HG03175 (cell line): ENCODE measurements at regions not wholly inside any gene's neighbourhood (a gene's known extent, or its start where the extent isn't known, plus 50 kb on each side); places are given as distances from the start of the nearest gene placed in this dataset.

Source experiments
- ATAC-seq: cut with Tn5 transposase; IDR thresholded peaks from one replicate; pipeline ENCODE4 v1.9.1; 2021; ENCODE audit warnings: mild to moderate bottlenecking, moderate library complexity; ENCODE audit not compliant: unreplicated experiment

DNA sequence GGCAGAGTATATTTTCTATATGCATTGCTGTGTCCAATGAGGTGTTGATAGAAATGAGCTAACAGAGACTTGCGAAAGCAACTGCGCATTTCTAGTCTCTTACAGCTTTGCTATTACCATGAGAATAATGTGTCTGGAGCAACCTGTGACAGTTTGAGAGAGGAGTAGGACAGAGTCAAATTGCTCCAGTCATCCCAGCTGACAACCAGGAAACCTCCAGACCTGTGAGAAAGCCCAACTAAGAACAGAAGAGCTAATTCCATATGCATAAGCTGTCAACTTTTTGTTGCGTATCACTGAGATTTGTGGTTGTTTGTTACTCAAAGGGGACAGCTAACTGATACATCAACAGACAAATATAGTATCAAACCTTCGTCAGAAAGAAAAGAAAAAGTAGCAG is 354.1 kb upstream of the LRRC7 start:
- no peak for ATAC-seq

- ATAC-seq = no peak
Observed at GRCh38 chr1:69215883-69216282, 351.8 kb upstream of the LRRC7 start.

GRCh38 chr1:69220672-69221071 is 347.1 kb upstream of the LRRC7 start:
- ATAC-seq = no peak

DNA sequence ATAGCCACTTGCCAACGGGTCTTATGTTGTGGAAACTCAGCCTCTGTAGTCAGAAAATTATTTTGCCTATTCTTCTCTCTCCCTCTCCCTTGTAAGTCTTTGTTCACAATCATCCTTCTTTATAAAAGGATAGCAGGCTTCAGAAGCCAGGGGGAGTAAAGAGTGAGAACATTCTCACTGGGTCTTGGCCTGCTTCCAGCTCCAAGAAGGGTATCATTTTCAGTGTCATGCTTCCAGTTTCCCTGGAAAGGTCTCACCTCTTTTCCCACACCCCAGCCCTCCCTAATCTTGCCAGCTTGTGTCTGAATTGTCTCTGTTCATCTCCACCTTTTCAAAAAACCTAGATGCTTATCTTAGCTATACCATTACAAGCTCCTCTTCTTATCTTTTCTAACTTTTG is 346.2 kb upstream of the LRRC7 start:
- no peak for ATAC-seq

- no peak for ATAC-seq
Observed at GRCh38 chr1:69223156-69223555, 344.6 kb upstream of the LRRC7 start.

DNA sequence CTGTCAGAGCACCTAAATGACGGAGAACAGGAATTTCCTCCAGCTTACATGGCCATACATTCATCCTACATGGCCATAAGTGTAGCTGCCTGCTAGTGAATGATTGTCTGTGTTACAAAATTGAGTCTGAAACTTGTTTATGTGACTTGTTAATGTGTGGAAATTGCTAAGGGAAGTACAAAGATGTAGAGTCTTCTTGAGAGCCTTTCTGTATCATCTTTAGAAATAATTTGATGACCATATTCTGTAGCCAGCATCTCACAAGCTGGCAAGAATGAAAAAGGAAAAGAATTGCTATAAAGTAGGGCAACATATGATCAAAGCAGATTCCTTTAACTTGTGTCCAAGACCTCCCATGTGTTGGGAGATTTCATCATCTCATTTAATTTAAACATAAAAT is 339.2 kb upstream of the LRRC7 start:
- ATAC-seq = no peak

DNA sequence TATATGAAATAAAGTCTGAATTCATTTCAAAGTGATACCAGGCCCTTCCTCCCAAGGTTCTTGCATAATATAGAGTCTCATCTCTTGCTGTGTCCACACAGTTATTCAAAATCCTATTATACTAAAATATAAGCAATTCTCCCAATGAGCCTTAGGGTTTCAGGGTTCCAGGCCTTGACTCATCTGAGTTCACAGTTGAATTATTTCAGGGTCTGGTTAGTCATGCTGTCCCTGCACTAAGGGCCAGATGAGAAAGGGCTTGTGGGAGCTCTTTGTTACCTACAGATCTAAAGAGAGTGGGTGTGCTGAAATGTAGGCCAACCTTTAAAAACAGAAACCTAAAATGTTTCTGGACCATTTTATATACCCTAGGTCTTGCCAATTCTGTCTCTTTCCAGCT is 337.5 kb upstream of the LRRC7 start:
- no peak for ATAC-seq

DNA sequence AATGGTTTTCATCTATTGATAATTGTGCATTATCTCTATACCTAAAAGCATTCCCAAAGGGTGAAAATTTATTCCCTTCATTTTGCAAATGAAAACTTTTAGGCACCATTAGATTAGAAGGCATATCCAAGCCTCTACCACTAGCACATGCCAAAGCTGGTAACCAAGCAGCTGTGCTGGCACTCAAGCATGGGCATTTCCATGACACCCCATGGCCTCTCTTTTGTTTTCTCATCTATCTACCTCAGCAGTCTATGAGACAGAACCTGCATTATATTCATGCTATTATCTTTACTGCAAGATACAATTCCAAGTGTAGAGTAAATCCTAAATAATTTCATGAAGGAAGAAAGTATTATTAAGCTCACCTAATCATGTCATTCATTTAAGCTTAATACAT is 334.3 kb upstream of the LRRC7 start:
- no peak for ATAC-seq

DNA sequence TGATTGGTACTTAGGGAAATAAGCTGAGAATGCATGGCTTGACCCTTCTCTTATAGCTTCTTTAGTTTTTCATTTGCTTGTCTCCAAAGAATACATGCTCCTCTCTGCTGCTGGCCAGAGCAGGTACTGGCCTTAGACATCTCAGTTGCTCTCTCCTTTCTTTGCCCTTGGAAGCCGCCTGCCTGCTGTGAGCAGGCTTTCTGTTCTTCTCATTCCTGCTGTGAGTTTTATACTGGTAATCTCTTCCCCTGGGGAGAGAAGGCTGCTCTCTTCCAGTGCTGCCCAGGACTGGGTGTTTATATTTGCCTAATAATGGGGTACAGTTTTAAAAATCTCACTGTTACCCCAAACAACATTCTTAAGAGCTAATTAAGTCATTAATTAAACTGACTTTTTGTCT is 323.5 kb upstream of the LRRC7 start:
- no peak for ATAC-seq

- no peak for ATAC-seq
Observed at GRCh38 chr1:69246109-69246508, 321.6 kb upstream of the LRRC7 start.

GRCh38 chr1:69246710-69247109 is 321.0 kb upstream of the LRRC7 start:
- ATAC-seq = no peak

DNA sequence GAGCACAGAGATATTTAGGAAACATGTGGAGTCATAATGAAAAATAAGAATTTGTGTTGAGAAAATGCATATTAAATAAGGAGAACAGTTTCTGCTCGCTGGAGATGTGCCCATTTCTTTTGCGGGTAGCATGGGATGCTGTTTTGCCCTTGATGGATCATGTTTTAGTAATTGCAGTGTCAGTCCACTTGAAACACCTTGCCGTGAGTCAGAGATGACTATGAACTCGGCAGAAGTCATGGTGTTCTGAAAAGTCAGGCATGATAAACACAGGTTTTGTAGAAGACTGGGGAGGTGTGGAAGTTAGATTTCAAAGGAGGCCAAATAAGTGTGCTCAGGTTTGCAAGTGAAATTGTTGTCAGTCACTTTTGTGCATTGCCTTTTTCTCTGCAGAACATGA is 315.0 kb upstream of the LRRC7 start:
- ATAC-seq = no peak

- no peak for ATAC-seq
Observed at GRCh38 chr1:69256036-69256435, 311.7 kb upstream of the LRRC7 start.

DNA sequence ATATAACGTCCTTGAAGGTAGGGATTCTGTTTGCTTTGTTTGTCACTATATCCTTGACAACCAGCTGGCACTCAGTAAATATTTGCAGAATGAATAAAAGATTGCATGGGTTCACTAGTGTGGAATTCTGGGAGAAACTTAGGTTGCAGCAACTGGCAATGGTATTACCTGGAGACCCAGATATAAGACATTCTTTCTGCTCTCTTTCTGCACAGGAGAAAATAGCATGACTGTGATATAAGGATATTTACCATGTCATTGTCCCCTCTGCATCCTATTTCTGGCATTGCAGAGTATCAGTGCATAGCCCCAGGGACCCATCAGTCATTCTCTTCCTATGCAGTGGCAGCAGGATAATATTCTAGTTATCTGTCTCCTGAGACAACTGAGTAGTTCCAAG is 308.9 kb upstream of the LRRC7 start:
- no peak for ATAC-seq

DNA sequence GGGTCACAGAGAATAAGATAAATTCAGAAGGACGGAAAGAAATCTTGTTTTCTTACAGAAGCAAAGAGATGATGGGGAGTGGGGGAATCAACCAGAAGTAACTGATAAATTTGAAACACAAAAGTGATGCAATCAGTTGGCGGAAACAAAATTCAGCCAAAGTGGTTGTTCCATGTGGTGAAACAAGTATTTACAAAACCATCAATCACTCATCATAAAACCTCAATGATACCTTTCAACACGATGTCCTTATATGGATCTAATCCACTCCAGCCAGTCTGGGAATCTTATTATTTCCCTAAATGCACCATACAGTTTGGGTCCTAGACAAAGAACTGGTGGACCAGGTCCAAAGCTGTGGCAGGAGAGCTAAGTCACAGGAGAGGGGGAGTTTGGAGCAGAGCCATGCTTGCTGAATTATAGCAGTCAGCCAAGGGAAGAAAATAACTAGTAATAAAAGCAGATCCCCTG is 303.8 kb upstream of the LRRC7 start:
- no peak for ATAC-seq

DNA sequence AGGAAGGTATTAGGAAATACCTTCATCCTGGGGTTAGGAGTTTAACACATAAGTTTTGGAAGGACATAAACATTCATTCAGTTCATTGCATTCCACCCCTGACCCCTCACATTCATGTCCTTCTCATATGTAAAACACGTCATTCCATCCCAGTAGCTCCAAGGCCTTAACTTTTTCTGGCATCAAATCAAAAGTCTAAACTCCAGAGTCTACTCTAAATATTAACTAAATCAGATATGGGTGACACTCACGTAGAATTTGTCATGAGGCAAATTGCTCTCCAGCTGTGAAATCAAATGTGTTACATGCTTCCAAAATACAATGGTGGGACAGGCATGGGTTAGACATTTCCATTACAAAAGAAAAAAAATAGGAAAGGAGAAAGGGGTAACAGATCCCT is 298.2 kb upstream of the LRRC7 start:
- ATAC-seq = no peak

DNA sequence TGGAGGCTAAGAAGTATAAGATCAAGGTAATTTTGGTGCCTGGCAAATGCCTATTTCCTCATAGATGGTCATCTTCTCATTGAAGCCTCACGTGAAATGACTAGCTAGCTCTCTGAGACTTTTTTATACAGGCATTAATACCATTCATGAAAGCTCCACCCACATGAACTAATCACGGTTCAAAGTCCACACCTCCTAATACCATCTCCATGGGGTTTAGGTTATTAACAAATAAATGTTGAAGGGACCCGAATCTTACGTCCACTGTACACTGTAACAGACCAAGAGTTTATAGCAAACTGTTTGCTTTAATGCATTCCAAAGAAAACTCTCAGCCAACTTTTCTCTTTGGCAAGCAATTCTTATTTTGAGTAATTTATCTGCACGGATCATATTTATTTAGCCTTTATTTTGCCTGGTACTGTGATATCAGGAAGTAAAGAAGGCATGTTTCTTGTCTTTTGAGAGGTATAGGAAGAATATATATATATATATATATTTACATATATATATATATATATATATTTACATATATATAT is 296.1 kb upstream of the LRRC7 start:
- ATAC-seq = no peak

DNA sequence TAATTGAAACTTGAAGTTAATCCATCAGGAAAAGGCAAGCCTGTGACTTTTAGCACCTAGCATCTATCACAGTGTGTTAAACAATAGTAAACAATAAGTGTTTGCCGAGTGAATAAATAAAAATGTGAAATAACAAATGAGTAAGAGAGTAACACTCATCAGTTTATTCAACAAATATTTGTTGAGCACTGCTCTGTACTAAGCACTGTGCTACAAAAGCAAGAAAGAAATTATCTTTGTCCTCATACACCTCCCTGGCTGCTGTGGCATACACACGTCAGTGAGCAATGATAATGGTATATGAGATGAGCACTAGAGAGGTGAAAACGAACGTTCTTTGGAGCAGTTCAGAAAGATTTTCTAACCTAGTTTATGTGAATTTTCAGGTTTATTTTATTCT is 295.0 kb upstream of the LRRC7 start:
- ATAC-seq = no peak

- ATAC-seq = no peak
Observed at GRCh38 chr1:69278923-69279322, 288.8 kb upstream of the LRRC7 start.

GRCh38 chr1:69283516-69283915 is 284.2 kb upstream of the LRRC7 start:
- ATAC-seq = no peak

DNA sequence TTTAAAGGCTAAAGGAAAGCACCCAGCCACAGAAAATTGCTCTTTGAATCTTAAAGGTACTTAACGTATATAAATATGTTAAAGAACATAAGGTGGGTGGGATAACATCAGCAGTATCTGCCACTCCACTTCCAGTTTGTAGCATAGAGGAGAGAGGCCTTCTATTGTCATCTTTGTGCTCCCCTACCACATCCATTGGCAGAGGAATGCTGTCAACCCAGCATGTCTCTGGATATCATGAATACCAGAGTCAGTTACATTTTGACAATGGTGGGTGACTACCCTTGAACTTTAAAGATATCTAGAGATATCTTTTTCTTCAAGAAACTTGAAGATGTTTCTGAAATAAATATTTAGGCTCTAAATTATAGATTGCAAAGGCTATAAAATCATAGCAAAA is 283.2 kb upstream of the LRRC7 start:
- ATAC-seq = no peak

- ATAC-seq = no peak
Observed at GRCh38 chr1:69288416-69288815, 279.3 kb upstream of the LRRC7 start.

- no peak for ATAC-seq
Observed at GRCh38 chr1:69290291-69290690, 277.4 kb upstream of the LRRC7 start.

DNA sequence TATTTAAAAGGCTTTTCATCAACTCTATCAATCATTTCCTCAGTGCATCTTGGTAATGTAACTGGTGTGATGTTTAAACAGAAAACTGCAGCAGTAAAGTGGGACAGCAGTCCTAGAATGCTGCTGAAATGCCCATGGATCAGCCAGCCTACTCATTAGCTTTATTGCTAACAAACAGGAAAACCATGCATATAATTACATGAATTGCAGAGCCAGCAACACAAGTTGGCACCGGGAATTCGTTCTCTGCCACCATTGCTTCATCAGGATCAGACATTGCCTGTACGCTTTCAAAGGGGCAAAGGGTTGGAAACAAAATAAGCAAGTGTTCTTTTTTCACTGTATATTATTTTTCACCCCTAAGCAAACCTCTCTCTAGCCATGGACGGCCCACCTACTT is 276.2 kb upstream of the LRRC7 start:
- no peak for ATAC-seq
